HepG2 (cell line): ENCODE measurements at regions not wholly inside any gene's neighbourhood (a gene's known extent, or its start where the extent isn't known, plus 50 kb on each side); places are given as distances from the start of the nearest gene placed in this dataset.

Experiments used
- ATAC-seq: fragments of 200-7000 bp; cut with Tn5 transposase; 3 replicates; pipeline ENCODE4 v1.9.1; 2020; ENCODE audit warnings: mild to moderate bottlenecking, moderate library complexity
- BruUV-seq: library from RNA; stranded (reverse); fragments of 400-500 nt; replicated peaks from 2 replicates; lab custom pipeline; 2021; lab: Mats Ljungman, UMichigan
- CTCF ChIA-PET: fragments of 300-600 bp; formaldehyde crosslinking; extraction: SDS; loops from one replicate; lab custom pipeline; 2021; ENCODE audit warnings: low total read pairs, inconsistent platforms, low intra/inter-chr PET ratio; lab: Yijun Ruan, JAX
- POLR2A ChIA-PET: fragments of 350-600 bp; sonication (Branson Sonifier 250); formaldehyde crosslinking; loops from one replicate; lab custom pipeline; 2020; ENCODE audit warnings: antibody characterized with exemption, inconsistent platforms; lab: Yijun Ruan, JAX
- DNase-seq: peaks from one replicate; pipeline ENCODE4 v3.0.0-alpha.2; 2015; ENCODE audit warnings: low spot score
- FAIRE-seq: peaks from 3 replicates; lab custom pipeline; 2011; peaks lifted over from hg19 to GRCh38; lab: Jason Lieb, UNC
- H2AFZ ChIP-seq: one replicate; pipeline ENCODE4 v1.6.1; 2011; ENCODE audit warnings: low read length, inconsistent platforms
- H3K27ac ChIP-seq: fragments of 300-600 bp; 3 replicates; pipeline ENCODE4 v1.8.0; 2011; ENCODE audit warnings: mixed run types, mild to moderate bottlenecking, mixed read lengths, low read length, inconsistent platforms; ENCODE audit not compliant: insufficient read depth; ENCODE audit errors: extremely low read length
- H3K27me3 ChIP-seq, 2 experiments: fragments of 200-600 bp in 1 of 2; 2 replicates in 1 of 2; 3 replicates in 1 of 2; pipeline versions ENCODE4 v1.6.0 to v1.8.0; 2011; ENCODE audit warnings: low read length in 2 of 2, mild to moderate bottlenecking in 2 of 2, moderate library complexity in 2 of 2, inconsistent platforms in 1 of 2; ENCODE audit not compliant: insufficient read depth in 2 of 2, control insufficient read depth in 1 of 2
- H3K36me3 ChIP-seq, 2 experiments: fragments of 200-600 bp in 1 of 2; replicated peaks in 1 of 2; 2 replicates in 1 of 2; 3 replicates in 1 of 2; pipeline versions ENCODE4 v1.5.1 to v1.8.0; 2011; ENCODE audit warnings: low read length in 2 of 2, inconsistent platforms in 1 of 2; ENCODE audit not compliant: insufficient read depth in 2 of 2, control insufficient read depth in 1 of 2
- H3K4me1 ChIP-seq: 2 replicates; pipeline ENCODE4 v1.5.1; 2012; ENCODE audit warnings: low read length, inconsistent platforms; ENCODE audit not compliant: insufficient read depth
- H3K4me2 ChIP-seq: 2 replicates; pipeline ENCODE4 v1.6.0; 2011; ENCODE audit warnings: low read depth, low read length, inconsistent platforms
- H3K4me3 ChIP-seq, 3 experiments: fragments of 200-600 bp in 1 of 3; sonication (generic), shearing (Covaris generic) in 1 of 3; replicated peaks in 1 of 3; 2 replicates each; pipeline ENCODE4 v1.5.1; 2011 to 2016; ENCODE audit warnings: low read length in 3 of 3, inconsistent platforms in 2 of 3, low read depth in 2 of 3, mild to moderate bottlenecking in 2 of 3, control low read depth in 1 of 3, mixed read lengths in 1 of 3; ENCODE audit not compliant: insufficient read depth in 1 of 3
- H3K79me2 ChIP-seq: one replicate; pipeline ENCODE4 v1.6.1; 2011; ENCODE audit warnings: low read length, inconsistent platforms; ENCODE audit not compliant: insufficient read depth
- H3K9ac ChIP-seq: 2 replicates; pipeline ENCODE4 v1.6.0; 2011; ENCODE audit warnings: mild to moderate bottlenecking, low read depth, low read length, inconsistent platforms; ENCODE audit not compliant: insufficient read depth
- H3K9me3 ChIP-seq: 2 replicates; pipeline ENCODE4 v1.5.1; 2012; ENCODE audit warnings: mild to moderate bottlenecking, low read length
- H4K20me1 ChIP-seq: 2 replicates; pipeline ENCODE4 v1.6.0; 2011; ENCODE audit warnings: inconsistent platforms, mild to moderate bottlenecking, low read length, moderate library complexity; ENCODE audit not compliant: insufficient read depth
- ARID5B ChIP-seq: IDR thresholded peaks from 2 replicates; pipeline ENCODE4 v1.4.0; 2020; ENCODE audit warnings: mild to moderate bottlenecking, missing genetic modification reagents
- ATAD3A ChIP-seq: sonication (generic); formaldehyde crosslinking; IDR thresholded peaks from 2 replicates; pipeline ENCODE4 v1.4.0; 2020; ENCODE audit warnings: missing genetic modification reagents
- FOXO4 ChIP-seq: sonication (generic); formaldehyde crosslinking; conservative IDR thresholded peaks from 2 replicates; pipeline ENCODE4 v1.8.1; 2023; ENCODE audit warnings: missing genetic modification reagents
- HNF4A ChIP-seq: sonication (generic); formaldehyde crosslinking; IDR thresholded peaks from 2 replicates; pipeline ENCODE4 v1.4.0; 2020; ENCODE audit warnings: missing genetic modification reagents
- NR2F6 ChIP-seq, 2 experiments: IDR thresholded peaks; 2 replicates each; pipeline ENCODE4 v1.6.1; 2016; ENCODE audit warnings: antibody characterized with exemption in 1 of 2, mild to moderate bottlenecking in 1 of 2
- PRDM15 ChIP-seq: sonication (generic); formaldehyde crosslinking; IDR thresholded peaks from 2 replicates; pipeline ENCODE4 v1.4.0; 2020; ENCODE audit warnings: missing genetic modification reagents
- SALL1 ChIP-seq: sonication (generic); formaldehyde crosslinking; IDR thresholded peaks from 2 replicates; pipeline ENCODE4 v1.8.0; 2022; ENCODE audit warnings: mild to moderate bottlenecking, missing genetic modification reagents
- ZBTB10 ChIP-seq: sonication (generic); formaldehyde crosslinking; IDR thresholded peaks from 2 replicates; pipeline ENCODE4 v1.4.0; 2020; ENCODE audit warnings: missing genetic modification reagents, borderline replicate concordance
- ZBTB2 ChIP-seq: sonication (generic); formaldehyde crosslinking; IDR thresholded peaks from 2 replicates; pipeline ENCODE4 v1.8.0; 2022; ENCODE audit warnings: low read depth, missing genetic modification reagents
- ZFP1 ChIP-seq: IDR thresholded peaks from 2 replicates; pipeline ENCODE4 v1.6.1; 2016
- ZKSCAN1 ChIP-seq: fragments of 150-350 bp; IDR thresholded peaks from 2 replicates; pipeline ENCODE4 v1.6.1; 2014; ENCODE audit warnings: low read length
- in situ Hi-C: cut with HindIII; loops from 2 replicates; pipeline ENCODE4 v1.10.0; 2017; ENCODE audit warnings: low pct_unique_long_range_greater_than_20kb; ENCODE audit not compliant: extremely low pct_ligation_motif_present
- intact Hi-C: fragments of 100-400 bp; cut with micrococcal nuclease; formaldehyde crosslinking; loops from one replicate; pipeline ENCODE4 v1.10.0; 2022; ENCODE audit not compliant: unreplicated experiment

GRCh38 chr3:81887448-81887847 is 126.0 kb upstream of the GBE1 start:
- no peak overlapping the region for H3K4me3 ChIP-seq
- ATAC-seq: peak; percentile 73
- POLR2A ChIA-PET: no interaction called here
- H4K20me1 ChIP-seq: no peaks in the 10 kb centered on the region
- intact Hi-C loops (no loop called here), in situ Hi-C loops (no loop called here)
- no peak overlapping the region for H3K4me2 ChIP-seq
- no peaks in the 10 kb centered on the region for H3K79me2 ChIP-seq
- no peak overlapping the region for H2AFZ ChIP-seq
- no peak for FAIRE-seq
- H3K27me3 ChIP-seq: no peaks in the 10 kb centered on the region
- H3K36me3 ChIP-seq: no peaks in the 10 kb centered on the region
- CTCF ChIA-PET: no interaction called here
- peaks cover 8% of the 10 kb centered on the region; the same call in 1 of the 2 replicates for H3K4me1 ChIP-seq
- no peaks in the 10 kb centered on the region for H3K9me3 ChIP-seq
- peak; percentile 2 for DNase-seq
- no peak overlapping the region for H3K9ac ChIP-seq
- no peak overlapping the region for H3K27ac ChIP-seq
- no TSS peak for BruUV-seq
- no peak for TF ChIP-seq ZBTB2 (CRISPR knock-in tag)
- no peak for TF ChIP-seq PRDM15 (CRISPR knock-in tag)
- TF ChIP-seq FOXO4 (CRISPR knock-in tag): no peak
- no peak for TF ChIP-seq ATAD3A (CRISPR knock-in tag)
- TF ChIP-seq ARID5B: peak; percentile 22; the same call in 1 of the 2 replicates
- TF ChIP-seq ZBTB10: no peak
- TF ChIP-seq ZFP1 (CRISPR knock-in tag): no peak
- peak; percentile 50 for TF ChIP-seq HNF4A
- peak; percentile 40; the same call in 1 of the 2 replicates for TF ChIP-seq SALL1 (CRISPR knock-in tag)
- no peak for TF ChIP-seq NR2F6 (IDR thresholded peaks at IDR 0.05)
- TF ChIP-seq NR2F6 (CRISPR knock-in tag; IDR thresholded peaks at IDR 0.05): 0 out of 2 replicates have a peak, but pooled peaks have one; percentile 9
- no peak for TF ChIP-seq ZKSCAN1
